Neural cell (in vitro differentiated cells): ENCODE measurements at regions not wholly inside any gene's neighbourhood (a gene's known extent, or its start where the extent isn't known, plus 50 kb on each side); places are given as distances from the start of the nearest gene placed in this dataset.

Experiments
- H2AFZ ChIP-seq: fragments of 200-600, 300-800 bp; sonication (generic), shearing (Covaris generic); 2 replicates; pipeline ENCODE4 v1.6.0; 2014; ENCODE audit warnings: low read depth, mild to moderate bottlenecking, antibody characterized with exemption, low read length, moderate library complexity
- H3F3A ChIP-seq: fragments of 200-600 bp; shearing (Covaris generic); 2 replicates; pipeline ENCODE4 v1.6.1; 2016; ENCODE audit warnings: mild to moderate bottlenecking, moderate library complexity, mixed read lengths, antibody characterized with exemption, low read length; ENCODE audit not compliant: insufficient read depth, poor library complexity, severe bottlenecking
- H3K27ac ChIP-seq: fragments of 200-600, 300-800 bp; sonication (generic), shearing (Covaris generic); 2 replicates; pipeline ENCODE4 v1.5.1; 2014; ENCODE audit warnings: mild to moderate bottlenecking, low read length, moderate library complexity
- H3K27me3 ChIP-seq: fragments of 300-800, 200-600 bp; sonication (generic), shearing (Covaris generic); 2 replicates; pipeline ENCODE4 v1.6.0; 2014; ENCODE audit warnings: mild to moderate bottlenecking, low read depth, low read length, moderate library complexity; ENCODE audit not compliant: insufficient read depth
- H3K36me3 ChIP-seq: fragments of 300-800, 200-600 bp; sonication (generic), shearing (Covaris generic); 2 replicates; pipeline ENCODE4 v1.5.1; 2014; ENCODE audit warnings: mild to moderate bottlenecking, antibody characterized with exemption, low read length, moderate library complexity; ENCODE audit not compliant: insufficient read depth
- H3K4me2 ChIP-seq: fragments of 300-800, 200-600 bp; sonication (generic), shearing (Covaris generic); 2 replicates; pipeline ENCODE4 v1.6.0; 2014; ENCODE audit warnings: mild to moderate bottlenecking, low read length
- H3K4me3 ChIP-seq: fragments of 300-800, 200-600 bp; sonication (generic), shearing (Covaris generic); 2 replicates; pipeline ENCODE4 v1.5.1; 2014; ENCODE audit warnings: mild to moderate bottlenecking, low read length, moderate library complexity
- H3K79me2 ChIP-seq: fragments of 200-600 bp; shearing (Covaris generic); replicated peaks from 2 replicates; pipeline ENCODE4 v1.6.0; 2014; ENCODE audit warnings: mild to moderate bottlenecking, low read length, moderate library complexity; ENCODE audit not compliant: insufficient read depth
- H3K9ac ChIP-seq: fragments of 300-800, 200-600 bp; sonication (generic), shearing (Covaris generic); 2 replicates; pipeline ENCODE4 v1.6.1; 2016; ENCODE audit warnings: mild to moderate bottlenecking, low read length, mixed read lengths
- H3K9me2 ChIP-seq: fragments of 200-600 bp; shearing (Covaris generic); 2 replicates; pipeline ENCODE4 v1.6.1; 2016; ENCODE audit warnings: mild to moderate bottlenecking, low read length, mixed read lengths; ENCODE audit not compliant: insufficient read depth
- H3K9me3 ChIP-seq: fragments of 200-600, 300-800 bp; sonication (generic), shearing (Covaris generic); 2 replicates; pipeline ENCODE4 v1.6.1; 2016; ENCODE audit warnings: mild to moderate bottlenecking, mixed run types, low read length, moderate library complexity, mixed read lengths
- H4K20me1 ChIP-seq: fragments of 200-600 bp; shearing (Covaris generic); 2 replicates; pipeline ENCODE4 v1.6.1; 2016; ENCODE audit warnings: mild to moderate bottlenecking, mixed run types; ENCODE audit not compliant: insufficient read depth
- EP300 ChIP-seq: fragments of 450-650 bp; conservative IDR thresholded peaks from 2 replicates; pipeline ENCODE4 v1.6.1; 2014; ENCODE audit warnings: antibody characterized with exemption, mild to moderate bottlenecking, moderate library complexity; ENCODE audit not compliant: poor library complexity, severe bottlenecking
- EZH2 ChIP-seq: fragments of 200-600, 300-800 bp; shearing (Covaris generic), sonication (generic); IDR thresholded peaks from 2 replicates; pipeline ENCODE4 v1.6.1; 2014; ENCODE audit warnings: antibody characterized with exemption, low read length, borderline replicate concordance, mild to moderate bottlenecking; ENCODE audit not compliant: insufficient read depth, poor library complexity, severe bottlenecking
- MXI1 ChIP-seq: fragments of 450-650 bp; conservative IDR thresholded peaks from 2 replicates; pipeline ENCODE4 v1.6.1; 2014; ENCODE audit warnings: antibody characterized with exemption, mild to moderate bottlenecking; ENCODE audit not compliant: poor library complexity, severe bottlenecking
- POLR2AphosphoS5 ChIP-seq: IDR thresholded peaks from 2 replicates; pipeline ENCODE4 v1.6.1; 2012
- RAD21 ChIP-seq: fragments of 450-650 bp; conservative IDR thresholded peaks from 2 replicates; pipeline ENCODE4 v1.6.1; 2014; ENCODE audit warnings: antibody characterized with exemption, mild to moderate bottlenecking, moderate library complexity
- SMC3 ChIP-seq: fragments of 450-650 bp; conservative IDR thresholded peaks from 2 replicates; pipeline ENCODE4 v1.6.1; 2014; ENCODE audit warnings: antibody characterized with exemption, mild to moderate bottlenecking, moderate library complexity; ENCODE audit not compliant: poor library complexity
- TAF1 ChIP-seq: IDR thresholded peaks from 2 replicates; pipeline ENCODE4 v1.6.1; 2012; ENCODE audit warnings: low read depth
- TF ChIP-seq, protein P1 (sequence below): fragments of 450-650 bp; IDR thresholded peaks from 2 replicates; pipeline ENCODE4 v1.5.1; 2014; ENCODE audit warnings: antibody characterized with exemption, mild to moderate bottlenecking, moderate library complexity; ENCODE audit not compliant: poor library complexity, severe bottlenecking
- TF ChIP-seq, protein P2 (sequence below): IDR thresholded peaks from 2 replicates; pipeline ENCODE4 v1.6.1; 2012; ENCODE audit warnings: borderline replicate concordance

DNA sequence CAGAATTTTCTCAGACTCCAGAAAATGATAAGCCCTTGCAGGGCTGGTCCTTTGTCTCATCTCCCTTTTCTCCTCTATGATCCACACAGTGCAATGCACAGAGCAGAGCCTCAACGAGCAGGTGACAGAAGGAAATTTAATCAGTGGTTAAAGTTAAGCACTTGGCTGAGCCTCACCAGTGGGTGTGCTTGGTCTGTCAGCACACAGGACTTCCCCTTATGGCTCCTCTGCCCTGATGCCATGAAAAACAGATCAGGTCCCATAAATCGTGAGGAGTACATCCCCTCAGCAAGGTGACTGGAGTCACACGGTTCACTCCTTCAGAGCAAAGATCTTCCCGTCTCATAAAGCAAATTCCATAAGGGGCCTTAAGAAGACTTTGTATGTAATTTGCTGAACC lies 818.2 kb downstream of the UQCRFS1 start (continued):
- TF ChIP-seq SMC3: no peak
- TF ChIP-seq TAF1: no peak
- no peak for TF ChIP-seq MXI1

DNA sequence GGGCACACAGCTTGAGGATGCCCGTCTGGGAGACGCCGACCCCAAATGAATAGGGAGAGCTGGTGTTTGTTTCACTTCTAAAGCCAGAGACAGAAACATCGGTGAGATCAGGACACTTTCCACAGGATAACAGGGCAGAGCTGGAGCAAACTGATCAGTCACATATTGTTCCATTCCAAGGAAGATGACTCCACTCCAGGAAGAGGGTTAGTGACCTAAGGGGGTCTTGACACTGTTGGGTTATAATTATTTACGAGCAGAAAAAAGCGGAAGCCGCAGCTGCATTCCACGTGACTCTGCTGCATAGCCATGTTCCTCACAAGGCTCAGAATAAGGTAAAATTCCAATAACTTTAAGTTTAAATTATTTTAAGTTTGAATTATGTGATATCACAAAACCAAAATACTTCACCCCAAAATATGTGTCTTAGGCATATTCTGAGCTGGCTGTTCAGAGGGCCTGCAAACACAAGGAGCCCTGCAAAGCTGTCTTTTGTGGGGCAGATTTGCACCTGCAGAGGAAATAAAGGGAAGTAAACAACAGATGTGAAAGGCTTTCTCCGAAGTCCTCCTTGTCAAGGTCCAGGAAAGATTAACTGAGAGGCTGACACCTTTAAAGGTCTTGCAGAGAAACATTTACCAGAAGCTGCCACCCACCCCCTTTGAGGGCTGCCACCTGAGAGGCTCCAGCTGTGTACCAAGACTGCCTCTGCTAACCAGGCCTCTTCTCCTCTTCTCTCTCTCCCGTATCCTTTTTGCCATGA lies 819.2 kb downstream of the UQCRFS1 start:
- Histone ChIP-seq H3K79me2 (no peaks in the 10 kb centered on the region), H3K27ac (no peak overlapping the region), H3K4me3 (no peak overlapping the region), H3K27me3 (no peaks in the 10 kb centered on the region), H3K9me3 (no peaks in the 10 kb centered on the region), H3K4me2 (no peak overlapping the region), H4K20me1 (no peaks in the 10 kb centered on the region), H3K9ac (no peak overlapping the region), H3K9me2 (no peaks in the 10 kb centered on the region), H2AFZ (no peak overlapping the region), H3K36me3 (no peaks in the 10 kb centered on the region), H3F3A (no peaks in the 10 kb centered on the region)
- TF ChIP-seq EZH2 (no peak), RAD21 (no peak), SMC3 (no peak), POLR2AphosphoS5 (no peak), TAF1 (no peak), MXI1 (no peak), EP300 (no peak)
- TF ChIP-seq, protein P1, sequence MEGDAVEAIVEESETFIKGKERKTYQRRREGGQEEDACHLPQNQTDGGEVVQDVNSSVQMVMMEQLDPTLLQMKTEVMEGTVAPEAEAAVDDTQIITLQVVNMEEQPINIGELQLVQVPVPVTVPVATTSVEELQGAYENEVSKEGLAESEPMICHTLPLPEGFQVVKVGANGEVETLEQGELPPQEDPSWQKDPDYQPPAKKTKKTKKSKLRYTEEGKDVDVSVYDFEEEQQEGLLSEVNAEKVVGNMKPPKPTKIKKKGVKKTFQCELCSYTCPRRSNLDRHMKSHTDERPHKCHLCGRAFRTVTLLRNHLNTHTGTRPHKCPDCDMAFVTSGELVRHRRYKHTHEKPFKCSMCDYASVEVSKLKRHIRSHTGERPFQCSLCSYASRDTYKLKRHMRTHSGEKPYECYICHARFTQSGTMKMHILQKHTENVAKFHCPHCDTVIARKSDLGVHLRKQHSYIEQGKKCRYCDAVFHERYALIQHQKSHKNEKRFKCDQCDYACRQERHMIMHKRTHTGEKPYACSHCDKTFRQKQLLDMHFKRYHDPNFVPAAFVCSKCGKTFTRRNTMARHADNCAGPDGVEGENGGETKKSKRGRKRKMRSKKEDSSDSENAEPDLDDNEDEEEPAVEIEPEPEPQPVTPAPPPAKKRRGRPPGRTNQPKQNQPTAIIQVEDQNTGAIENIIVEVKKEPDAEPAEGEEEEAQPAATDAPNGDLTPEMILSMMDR: no peak
- TF ChIP-seq, protein P2, sequence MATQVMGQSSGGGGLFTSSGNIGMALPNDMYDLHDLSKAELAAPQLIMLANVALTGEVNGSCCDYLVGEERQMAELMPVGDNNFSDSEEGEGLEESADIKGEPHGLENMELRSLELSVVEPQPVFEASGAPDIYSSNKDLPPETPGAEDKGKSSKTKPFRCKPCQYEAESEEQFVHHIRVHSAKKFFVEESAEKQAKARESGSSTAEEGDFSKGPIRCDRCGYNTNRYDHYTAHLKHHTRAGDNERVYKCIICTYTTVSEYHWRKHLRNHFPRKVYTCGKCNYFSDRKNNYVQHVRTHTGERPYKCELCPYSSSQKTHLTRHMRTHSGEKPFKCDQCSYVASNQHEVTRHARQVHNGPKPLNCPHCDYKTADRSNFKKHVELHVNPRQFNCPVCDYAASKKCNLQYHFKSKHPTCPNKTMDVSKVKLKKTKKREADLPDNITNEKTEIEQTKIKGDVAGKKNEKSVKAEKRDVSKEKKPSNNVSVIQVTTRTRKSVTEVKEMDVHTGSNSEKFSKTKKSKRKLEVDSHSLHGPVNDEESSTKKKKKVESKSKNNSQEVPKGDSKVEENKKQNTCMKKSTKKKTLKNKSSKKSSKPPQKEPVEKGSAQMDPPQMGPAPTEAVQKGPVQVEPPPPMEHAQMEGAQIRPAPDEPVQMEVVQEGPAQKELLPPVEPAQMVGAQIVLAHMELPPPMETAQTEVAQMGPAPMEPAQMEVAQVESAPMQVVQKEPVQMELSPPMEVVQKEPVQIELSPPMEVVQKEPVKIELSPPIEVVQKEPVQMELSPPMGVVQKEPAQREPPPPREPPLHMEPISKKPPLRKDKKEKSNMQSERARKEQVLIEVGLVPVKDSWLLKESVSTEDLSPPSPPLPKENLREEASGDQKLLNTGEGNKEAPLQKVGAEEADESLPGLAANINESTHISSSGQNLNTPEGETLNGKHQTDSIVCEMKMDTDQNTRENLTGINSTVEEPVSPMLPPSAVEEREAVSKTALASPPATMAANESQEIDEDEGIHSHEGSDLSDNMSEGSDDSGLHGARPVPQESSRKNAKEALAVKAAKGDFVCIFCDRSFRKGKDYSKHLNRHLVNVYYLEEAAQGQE: no peak

DNA sequence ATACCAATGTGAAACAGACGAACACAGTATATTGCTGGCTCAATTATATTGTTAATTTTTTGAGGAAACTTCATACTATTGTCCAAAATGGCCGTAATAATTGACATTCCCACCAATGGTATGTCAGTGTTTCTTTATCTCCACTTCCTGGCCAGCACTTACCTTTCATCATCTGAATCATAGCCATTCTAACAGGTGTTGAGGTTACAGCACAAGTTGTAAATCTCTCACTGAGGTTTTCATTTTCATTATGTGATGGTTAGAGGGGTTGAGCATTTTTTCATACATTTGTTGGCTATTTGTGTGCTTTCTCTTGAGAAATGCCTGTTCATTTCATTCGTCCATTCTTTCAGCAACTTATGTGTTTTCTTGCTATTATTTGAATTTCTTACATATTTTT lies 824.0 kb downstream of the UQCRFS1 start:
- Histone ChIP-seq H3K9ac (no peak overlapping the region), H3K9me2 (no peaks in the 10 kb centered on the region), H2AFZ (no peak overlapping the region), H3K36me3 (no peaks in the 10 kb centered on the region), H3K9me3 (no peaks in the 10 kb centered on the region), H3K27me3 (no peaks in the 10 kb centered on the region), H3K4me2 (no peak overlapping the region), H3K79me2 (no peaks in the 10 kb centered on the region), H3F3A (no peaks in the 10 kb centered on the region), H3K27ac (no peak overlapping the region), H4K20me1 (no peaks in the 10 kb centered on the region), H3K4me3 (no peak overlapping the region)
- TF ChIP-seq, protein P2: no peak
- no peak for TF ChIP-seq RAD21
- no peak for TF ChIP-seq MXI1
- TF ChIP-seq, protein P1: no peak
- TF ChIP-seq EZH2: no peak
- TF ChIP-seq TAF1: no peak
- no peak for TF ChIP-seq POLR2AphosphoS5
- TF ChIP-seq SMC3: no peak
- no peak for TF ChIP-seq EP300
